Stimulated activated CD4-positive, alpha-beta T cell treated with anti-CD3 and anti-CD28 coated beads, Interleukin-1b, Interleukin-23, amount 100 ng/mL, for 4 hours (primary cell): ENCODE measurements at regions not wholly inside any gene's neighbourhood (a gene's known extent, or its start where the extent isn't known, plus 50 kb on each side); places are given as distances from the start of the nearest gene placed in this dataset.

Experiments used
- DNase-seq, 2 donors: peaks; one replicate each; pipeline ENCODE4 v3.0.0-alpha.2; 2020; ENCODE audit warnings: low read depth in 2 of 2

DNA sequence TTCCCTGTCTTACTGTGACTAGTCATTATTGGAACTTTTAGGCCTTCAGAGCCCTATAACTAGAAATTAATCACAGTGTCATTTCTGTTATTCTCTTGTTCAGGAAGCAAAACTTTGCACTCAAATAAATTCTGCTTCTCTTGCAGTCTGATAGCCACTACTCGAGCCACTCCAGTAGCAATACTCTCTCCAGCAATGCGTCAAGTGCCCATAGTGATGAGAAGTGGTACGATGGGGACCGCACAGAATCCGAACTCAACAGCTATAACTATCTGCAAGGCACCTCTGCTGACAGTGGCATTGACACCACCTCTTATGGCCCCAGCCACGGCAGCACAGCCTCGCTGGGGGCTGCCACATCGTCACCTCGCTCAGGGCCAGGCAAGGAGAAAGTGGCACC, 223.2 kb upstream of the RGS6 start:
- no peak for DNase-seq

DNA sequence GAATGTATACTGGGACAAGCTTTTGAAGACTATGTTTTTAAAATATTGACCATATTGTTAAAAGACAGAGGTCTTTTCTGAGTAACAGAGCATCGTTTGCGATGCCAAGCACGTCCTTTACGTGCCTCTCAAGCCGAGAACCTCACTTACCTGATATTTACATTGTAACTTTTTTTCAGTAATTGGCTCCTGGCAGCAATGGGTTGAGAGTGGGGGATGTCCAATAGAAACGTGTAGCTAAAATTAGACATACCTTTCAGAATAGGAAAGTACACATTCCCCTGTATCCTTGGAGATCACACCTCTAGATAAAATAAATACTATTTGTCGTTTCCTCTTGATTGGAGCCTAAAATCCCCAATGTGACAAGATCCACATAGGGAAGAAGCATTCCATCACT, 222.2 kb upstream of the RGS6 start:
- no peak for DNase-seq

DNA sequence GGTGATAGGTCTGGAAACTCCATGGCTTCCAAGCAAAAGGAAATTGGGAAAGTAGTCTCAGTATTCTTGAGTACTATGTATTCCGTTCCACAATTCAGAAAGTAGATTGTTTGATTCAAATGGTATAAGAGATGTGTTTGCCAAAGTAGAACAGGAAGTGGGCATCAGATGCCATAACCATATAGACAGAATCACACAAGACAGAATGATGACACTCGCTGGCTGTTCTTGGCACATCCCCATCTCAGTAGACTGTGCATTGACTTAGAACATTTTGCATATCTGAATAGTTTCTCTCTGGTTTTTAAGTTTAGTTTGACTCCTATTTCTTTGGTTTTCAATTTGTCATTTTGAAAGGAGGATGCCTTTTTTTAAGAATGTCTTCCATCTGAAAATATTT, 221.1 kb upstream of the RGS6 start:
- no peak for DNase-seq

DNA sequence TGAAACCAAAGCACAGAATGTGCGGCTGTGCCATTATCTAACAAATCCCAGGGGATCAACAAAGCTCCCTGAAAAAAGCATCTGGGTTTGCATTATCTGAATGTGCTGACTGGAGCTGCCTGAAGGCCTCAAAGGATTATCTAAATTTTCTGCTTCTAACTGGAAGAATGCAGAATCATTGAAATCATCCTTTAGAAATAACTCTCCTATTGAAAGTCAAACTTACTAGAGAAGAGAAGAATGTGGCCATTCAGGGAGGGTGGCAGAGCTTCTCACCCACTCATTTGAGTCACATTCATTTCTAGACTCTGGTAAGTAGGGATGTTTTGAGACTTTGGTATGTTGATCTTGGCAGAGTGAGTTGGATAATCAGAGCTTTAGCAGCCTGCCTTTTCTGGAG, 220.6 kb upstream of the RGS6 start:
- no peak for DNase-seq

DNA sequence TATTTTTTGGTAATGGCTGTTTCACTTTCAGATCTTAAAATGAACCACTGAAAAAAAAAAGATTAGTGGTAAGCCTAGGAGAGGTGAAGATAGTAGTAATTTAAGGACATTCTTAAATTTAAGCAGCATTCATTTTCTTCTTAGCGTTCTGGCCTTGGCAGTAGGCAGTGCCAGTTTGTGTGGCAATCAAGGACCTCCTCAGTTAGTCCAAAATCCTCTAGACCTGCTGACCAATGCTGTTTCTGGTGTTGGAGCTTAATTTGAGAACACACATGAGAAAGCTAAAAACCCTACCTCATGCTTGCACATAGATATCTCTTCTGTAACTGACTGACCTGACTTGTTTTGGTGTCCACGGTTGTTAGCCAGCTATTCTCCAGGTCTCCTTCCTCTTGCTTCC, 219.8 kb upstream of the RGS6 start:
- DNase-seq, result no peak

DNA sequence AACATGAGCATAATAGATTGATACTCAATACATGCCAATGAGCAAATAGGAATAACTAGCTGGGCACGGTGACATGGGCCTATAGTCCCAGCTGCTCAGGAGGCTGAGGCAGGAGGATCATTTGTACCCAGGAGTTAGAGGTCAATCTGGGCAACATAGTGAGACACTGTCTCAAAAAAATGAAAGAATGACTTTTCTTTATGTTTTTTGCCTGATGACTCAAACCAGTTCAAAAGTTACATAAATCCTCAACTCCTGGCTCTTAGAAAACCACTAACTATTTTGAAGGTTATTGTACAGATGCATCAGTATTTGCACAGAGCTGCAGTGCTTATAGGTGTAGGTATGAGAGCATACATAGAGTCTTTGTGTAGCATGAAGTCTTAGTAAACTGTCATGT, 219.2 kb upstream of the RGS6 start:
- DNase-seq, result no peak

DNA sequence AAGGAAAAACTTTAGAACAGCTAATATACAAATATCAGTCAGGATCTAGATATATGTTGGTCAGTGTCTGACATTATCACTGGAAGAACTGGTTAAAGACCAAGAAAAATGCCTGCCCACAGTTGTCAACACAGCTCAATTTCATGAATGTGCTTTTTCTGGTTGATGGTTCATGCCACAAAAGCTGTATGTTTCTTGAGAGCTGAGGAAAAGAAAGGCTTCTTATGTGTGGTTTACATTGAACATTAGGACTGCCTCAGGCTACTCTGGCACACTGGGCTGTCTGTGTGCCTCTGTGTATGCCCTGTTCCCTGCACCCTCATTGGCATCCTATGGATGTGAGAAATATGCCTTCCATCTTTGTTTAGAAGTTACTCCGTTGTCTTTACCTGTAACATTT, 218.8 kb upstream of the RGS6 start:
- no peak for DNase-seq

DNA sequence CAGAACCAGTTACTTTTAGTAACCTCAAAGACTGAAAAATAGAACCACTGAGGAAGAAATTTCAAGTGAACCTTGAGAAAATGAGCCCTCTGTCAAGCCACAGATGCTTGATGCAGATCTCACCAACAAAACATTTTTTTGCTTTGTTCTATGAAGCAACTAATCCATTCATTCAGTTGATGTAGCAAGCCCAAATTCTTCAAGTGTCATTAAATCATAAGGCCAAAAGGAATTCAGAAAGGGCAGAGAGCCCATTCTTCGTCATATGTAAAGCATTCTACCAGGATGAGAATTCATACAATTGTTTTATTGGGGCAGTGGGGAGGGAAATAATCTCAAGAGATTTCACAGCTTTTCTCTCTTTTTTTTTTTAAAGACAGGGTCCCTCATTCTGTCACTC, 218.0 kb upstream of the RGS6 start:
- DNase-seq, result no peak

DNA sequence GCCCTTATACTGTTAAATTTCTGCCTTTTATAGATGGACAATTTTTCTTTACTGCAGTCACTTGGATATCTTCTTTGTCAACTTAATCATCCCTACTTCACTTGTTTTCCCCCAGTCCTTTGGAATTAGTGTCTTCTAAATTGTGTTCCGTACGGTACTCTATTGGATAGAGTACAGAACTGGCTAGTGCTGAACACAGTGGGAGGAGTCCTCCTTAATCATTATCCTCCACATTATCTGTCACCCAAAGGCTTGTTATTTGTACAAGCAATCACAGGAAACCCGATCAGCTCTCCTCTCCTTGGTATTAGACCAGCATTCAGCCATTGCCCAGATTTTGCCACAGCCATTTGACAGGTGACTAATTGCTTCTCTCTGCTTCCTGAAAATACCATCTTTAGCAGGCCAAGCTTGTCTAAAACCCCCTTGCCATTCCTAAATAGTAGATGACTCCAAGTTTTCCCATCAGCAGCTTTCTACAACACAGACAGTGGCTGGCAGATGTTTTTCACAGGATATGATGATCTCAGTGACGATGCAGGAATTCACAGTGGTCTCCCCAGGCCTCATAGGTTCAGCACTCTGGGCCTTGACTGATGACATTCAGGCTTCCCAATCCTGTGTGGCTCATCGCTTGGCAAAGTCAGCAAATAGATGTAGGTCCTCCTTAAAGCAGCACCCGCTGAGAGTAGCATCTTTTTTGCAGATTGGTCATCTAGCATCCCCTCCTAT, 216.0 kb upstream of the RGS6 start:
- no peak for DNase-seq

DNA sequence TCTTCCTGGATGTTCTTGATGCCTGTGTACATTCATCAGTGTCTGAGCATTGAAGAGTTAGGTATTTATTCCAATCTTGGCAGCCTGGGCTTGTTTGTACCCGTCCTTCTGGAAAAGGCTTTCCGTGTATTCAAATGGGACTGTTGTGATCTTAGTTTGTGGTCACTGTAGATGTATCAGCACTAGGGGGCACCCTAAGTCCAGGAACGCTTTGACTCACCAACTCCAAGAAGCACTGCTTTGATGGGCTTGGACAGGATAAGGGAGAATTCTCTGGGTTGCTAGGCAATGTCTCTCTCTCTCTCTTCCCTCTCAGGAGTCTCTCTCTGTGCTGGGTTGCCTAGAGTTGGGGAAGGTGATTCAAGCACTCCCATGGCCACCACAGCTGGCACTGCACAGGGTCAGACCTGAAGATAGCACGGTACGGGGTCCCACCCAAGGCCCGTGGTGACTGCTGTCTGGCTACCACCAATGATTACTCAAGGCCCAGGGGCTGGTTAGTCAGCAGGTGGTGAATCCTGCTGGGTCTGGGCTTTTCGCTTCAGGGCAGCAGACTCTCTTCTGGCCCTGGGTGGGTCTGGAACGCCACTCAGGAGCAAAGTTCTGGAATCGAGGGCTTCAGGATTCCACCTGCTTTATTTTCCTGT, 211.1 kb upstream of the RGS6 start:
- no peak for DNase-seq

DNA sequence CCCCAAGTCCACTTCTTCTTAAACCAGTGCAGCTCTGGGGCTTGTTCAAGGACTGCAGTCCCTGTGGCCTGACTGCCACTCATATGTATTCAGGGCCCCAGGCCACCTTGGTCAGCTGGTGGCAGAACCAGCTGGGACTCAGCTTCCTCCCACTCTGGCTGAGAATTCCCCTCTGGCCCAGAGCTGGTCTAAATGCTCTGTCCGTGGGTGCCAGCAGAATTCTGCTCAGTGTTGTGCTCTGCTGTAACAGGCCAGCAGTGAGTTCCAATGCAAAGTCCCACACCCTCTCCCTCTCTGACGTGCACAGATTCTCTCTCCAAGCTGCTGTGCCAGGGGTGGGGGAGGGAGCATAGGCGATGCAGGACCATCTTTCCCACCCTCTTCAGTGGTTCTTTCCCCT, 210.4 kb upstream of the RGS6 start:
- no peak for DNase-seq

DNA sequence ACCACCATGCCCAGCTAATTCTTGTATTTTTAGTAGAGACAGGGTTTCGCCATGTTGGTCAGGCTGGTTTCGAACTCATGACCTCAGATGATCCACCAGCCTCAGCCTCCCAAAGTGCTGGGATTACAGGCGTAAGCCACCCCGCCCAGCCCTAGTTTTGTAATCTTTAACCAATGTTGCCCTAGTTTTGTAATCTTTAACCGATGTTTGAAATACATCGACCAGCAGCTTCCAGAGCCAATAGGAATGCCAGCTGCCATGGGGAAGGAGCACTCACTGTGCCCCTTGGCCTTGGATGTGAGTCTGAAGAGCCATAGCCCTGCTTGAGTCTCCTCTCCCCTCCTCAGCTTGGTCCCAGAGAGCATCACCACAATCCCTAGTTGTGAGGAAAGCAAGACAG, 209.3 kb upstream of the RGS6 start:
- DNase-seq, result no peak

DNA sequence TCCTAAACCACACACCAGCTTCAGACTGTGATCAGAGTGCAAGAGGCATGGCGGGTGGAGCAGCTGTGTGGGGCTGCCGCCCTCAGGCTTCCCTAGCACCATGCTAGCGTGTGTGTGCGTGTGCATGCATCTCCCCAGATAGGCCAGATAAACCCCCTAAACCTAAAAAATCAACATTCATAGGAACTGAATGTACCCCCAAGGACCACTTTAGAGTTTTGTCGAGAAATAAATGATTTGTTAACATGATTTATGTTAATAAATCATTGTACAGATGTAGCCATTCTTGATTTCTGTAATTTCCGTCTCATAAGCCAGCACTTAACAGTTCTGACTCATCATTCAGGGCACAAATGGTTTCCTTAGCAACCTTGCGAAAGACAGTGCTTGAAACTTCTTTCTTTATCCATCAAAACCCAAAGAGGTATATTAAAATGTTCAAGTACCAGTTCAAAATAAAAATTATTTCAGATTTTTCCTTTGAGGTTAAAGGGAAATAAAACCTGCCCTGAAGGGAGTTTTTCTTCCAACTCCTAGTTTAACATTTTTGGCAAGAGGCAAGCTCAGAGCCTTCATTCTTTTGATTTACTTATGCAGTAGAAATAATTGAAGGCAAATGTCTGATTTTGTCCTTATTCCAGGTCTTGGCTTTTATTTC, 206.2 kb upstream of the RGS6 start:
- no peak for DNase-seq

DNA sequence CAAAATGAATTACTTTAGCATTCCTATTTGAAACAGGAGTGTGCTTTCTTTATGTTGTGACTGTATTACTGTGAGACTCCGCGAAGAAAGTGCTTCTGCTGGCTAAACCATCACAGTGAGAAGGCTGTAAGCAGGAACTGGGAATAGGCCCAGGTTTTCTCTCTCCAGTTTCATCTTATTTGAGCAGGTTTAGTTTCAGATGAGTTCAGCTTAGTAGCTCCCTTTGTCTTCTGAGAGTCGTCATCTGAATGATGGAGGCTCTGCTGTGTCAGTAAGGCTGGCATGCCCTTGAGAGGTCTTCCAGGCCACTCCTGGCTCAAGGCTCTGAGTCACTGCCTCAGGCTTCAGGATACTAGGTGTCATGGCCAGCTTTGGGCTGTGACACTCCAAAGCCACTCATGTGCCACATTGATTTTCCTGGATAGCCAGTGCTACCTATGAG, 205.6 kb upstream of the RGS6 start:
- no peak for DNase-seq

DNA sequence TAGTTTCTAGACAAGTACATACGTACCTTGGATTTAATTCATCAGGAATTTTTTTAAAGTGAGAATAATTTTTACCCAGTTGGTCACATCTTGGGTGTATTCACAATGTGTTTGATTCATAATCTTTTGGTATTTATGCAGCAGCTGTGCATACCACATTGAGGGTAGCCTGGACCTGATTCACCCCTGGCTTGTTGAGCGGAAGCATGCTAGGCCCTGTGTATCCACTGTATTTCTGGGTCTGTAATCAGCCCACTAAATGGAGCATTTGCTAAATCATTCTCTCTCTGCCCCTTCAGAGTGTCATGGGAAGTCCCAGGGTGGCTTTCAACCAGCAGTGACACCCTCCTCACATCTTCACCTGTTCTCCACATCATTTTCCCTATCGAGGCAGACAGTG, 203.8 kb upstream of the RGS6 start:
- no peak for DNase-seq

DNA sequence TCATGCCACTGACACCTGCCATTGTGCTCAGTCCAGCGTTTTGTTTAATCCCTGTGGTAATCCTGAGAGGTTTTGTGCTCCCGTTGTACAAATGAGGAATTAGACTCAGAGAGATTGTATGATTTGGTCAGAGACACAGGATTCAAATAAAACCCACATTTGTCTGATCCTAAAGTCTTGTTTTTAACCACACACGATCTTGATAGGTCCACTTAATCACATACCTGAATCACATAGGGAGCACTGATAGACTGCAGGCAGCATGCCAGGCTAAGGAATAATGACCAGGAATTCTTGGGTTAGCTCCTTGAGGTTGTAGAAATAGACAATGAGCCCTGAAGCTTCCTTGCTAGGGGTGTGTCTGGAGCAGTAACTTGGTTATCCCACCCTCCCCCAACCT, 202.6 kb upstream of the RGS6 start:
- no peak for DNase-seq

DNA sequence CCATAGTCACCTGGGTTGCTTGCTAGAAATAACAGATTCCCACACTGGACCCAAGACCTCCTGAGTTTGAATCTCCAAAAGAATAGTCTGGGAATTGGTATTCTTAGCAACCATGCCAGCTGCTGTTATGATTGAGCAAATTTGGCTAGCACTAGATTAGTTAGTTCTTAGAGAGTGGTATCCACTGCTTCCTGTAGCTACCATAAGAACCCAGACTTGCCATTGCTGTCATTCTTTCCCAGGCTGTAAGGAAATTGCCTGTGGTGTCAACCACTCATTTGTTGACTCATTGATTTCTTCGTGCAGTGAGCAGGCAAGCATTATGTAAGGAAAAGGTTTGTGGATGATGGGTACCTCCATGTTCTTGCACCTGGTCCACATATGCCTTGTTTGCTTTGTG, 201.8 kb upstream of the RGS6 start:
- no peak for DNase-seq

DNA sequence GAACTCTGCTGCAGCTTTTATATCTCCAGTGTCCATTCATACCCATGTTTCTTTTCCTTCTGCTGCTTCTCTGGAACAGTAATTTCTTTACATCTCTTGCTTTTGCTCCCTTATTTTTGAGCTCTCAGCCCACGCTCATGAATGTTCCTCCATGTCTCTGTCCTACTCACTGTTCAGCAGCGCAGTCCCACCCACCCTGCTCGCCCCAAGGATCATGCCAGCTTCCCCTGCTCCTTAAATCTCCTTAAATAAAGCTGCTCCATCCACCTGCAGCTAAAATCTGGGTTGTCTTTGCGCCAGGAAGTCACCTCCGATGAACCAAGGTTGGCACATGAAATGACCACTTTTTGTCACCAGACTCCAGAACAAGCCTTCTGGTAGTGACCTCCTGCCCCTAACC, 201.1 kb upstream of the RGS6 start:
- no peak for DNase-seq

DNA sequence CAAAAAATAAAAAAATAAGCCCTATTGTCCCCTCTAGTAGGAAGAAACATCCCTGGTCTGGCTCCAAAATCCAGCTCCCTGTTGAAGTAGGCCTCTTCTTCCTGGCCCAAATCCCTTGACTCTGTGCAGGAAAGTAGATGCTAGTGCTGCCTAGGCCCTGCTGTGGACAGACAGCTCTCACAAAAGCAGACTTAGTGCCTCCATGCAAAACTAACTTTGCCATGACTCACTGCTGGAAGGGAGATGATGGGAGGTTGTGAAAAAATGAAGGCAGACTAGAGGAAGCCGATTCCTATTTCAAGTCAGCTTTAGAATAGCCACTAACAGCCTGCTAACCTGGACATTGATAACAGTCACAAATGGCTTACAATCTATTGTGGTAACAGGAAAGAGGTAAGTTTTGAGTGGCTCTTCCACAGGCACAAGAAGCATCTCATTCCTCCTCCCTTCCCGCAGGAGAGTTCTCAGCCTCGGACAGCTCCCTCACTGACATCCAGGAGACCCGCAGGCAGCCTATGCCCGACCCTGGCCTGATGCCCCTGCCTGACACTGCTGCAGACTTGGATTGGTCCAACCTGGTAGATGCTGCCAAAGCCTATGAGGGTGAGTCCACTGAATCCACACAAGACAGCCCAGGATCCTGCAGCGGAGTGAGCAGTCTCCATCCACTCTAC, 198.9 kb upstream of the RGS6 start:
- no peak for DNase-seq

DNA sequence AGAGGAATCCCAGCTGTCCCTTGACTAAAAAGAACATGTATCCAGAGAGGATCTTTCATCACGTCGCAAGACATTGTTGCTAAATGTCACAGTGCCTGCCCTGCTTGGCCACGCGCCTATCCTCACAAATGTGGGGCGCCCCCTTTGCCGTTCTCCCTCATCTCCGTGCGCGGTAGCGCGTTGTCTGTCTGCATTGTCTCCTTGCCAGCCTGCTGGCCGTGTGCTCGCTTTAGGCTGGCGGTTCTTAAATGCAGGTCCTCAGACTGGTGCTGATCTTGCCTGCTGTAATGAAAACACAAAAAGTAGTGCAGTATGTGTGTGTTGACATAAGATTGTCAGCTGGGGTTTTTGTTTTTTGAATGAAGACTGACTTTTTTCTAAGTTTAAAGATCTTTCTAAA, 198.2 kb upstream of the RGS6 start:
- DNase-seq, result no peak

DNA sequence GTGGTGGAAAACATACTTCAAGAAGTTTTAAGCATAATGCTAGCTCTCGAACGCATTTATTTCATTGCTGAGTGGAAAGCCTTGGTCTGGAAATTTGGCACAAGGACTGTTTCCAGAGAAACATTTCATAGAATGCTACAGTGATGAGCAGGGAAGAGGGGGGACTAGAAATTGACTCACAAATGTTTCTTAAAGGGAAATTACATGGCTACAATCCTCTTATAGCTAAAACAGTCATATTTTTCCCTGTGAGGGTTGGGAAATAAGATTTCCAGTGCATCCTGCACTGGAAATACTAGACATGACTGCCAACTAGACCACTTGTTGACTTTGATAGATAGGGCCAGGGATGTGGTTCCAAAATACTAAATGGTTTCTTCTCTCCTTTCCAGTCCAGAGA, 197.3 kb upstream of the RGS6 start:
- DNase-seq, result no peak

DNA sequence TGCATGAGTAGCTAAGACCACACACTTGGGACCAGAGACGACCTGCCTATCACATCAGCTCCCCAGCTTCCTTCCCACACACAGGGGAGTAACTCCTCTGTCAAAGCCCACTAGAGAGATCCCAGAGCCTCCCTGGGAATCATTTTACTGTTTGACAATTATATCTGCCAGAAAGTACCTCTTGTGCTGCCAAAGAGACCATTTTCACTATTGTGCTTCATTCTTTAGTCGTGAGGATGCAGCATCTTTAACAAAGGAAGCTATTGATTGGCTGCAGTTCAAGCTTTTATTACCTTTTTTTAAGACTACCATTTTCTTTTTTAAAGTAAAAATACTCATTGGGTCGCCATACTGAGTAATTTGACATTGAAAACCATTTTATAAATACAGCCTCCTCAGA, 194.5 kb upstream of the RGS6 start:
- DNase-seq, result no peak
